Activated naive CD8-positive, alpha-beta T cell treated with anti-CD3 and anti-CD28 coated beads, Interleukin-2, amount 50 U/mL, for 24 hours (primary cell): ENCODE measurements at regions not wholly inside any gene's neighbourhood (a gene's known extent, or its start where the extent isn't known, plus 50 kb on each side); places are given as distances from the start of the nearest gene placed in this dataset.
"Not testable (repeated sequence)": the region's sequence is repeated elsewhere in the genome, so short reads cannot be mapped to it uniquely, and the experiment has no call there.

Experiments
- ATAC-seq: fragments of 150-1000 bp; cut with Tn5 transposase; one replicate; pipeline ENCODE4 v1.10.0; 2021
- DNase-seq: peaks from one replicate; pipeline ENCODE4 v3.0.0; 2021
- H3K27ac Mint-ChIP-seq: one replicate; pipeline ENCODE4 v1.8.0; 2021; ENCODE audit warnings: mild to moderate bottlenecking, mixed read lengths
- H3K27me3 Mint-ChIP-seq: one replicate; pipeline ENCODE4 v1.8.0; 2021; ENCODE audit warnings: mixed read lengths
- H3K36me3 Mint-ChIP-seq: one replicate; pipeline ENCODE4 v1.8.0; 2021; ENCODE audit warnings: low read depth, mixed read lengths
- H3K4me1 Mint-ChIP-seq: one replicate; pipeline ENCODE4 v1.8.0; 2021; ENCODE audit warnings: mixed read lengths
- H3K4me3 Mint-ChIP-seq: one replicate; pipeline ENCODE4 v1.8.0; 2021; ENCODE audit warnings: mild to moderate bottlenecking, moderate library complexity, mixed read lengths
- H3K9me3 Mint-ChIP-seq: one replicate; pipeline ENCODE4 v1.8.0; 2021; ENCODE audit warnings: mixed read lengths

- Mint-ChIP-seq H3K36me3 (no peaks in the 10 kb centered on the region), H3K27me3 (peaks cover 6% of the 10 kb centered on the region), H3K27ac (no peak overlapping the region), H3K4me3 (no peak overlapping the region), H3K4me1 (no peaks in the 10 kb centered on the region), H3K9me3 (no peaks in the 10 kb centered on the region)
- no peak for ATAC-seq
- DNase-seq = no peak
Observed at GRCh38 chr4:112005027-112005426, 140.2 kb upstream of the FAM241A start.

- Mint-ChIP-seq H3K4me1 (no peaks in the 10 kb centered on the region), H3K4me3 (no peak overlapping the region), H3K27me3 (peaks cover 5% of the 10 kb centered on the region), H3K36me3 (no peaks in the 10 kb centered on the region), H3K27ac (no peak overlapping the region), H3K9me3 (no peaks in the 10 kb centered on the region)
- DNase-seq (no peak), ATAC-seq (no peak)
Observed at GRCh38 chr4:112007391-112007790, 137.9 kb upstream of the FAM241A start.

- Mint-ChIP-seq H3K9me3 (no peaks in the 10 kb centered on the region), H3K27ac (no peak overlapping the region), H3K27me3 (peaks cover 6% of the 10 kb centered on the region), H3K4me3 (no peak overlapping the region), H3K36me3 (no peaks in the 10 kb centered on the region), H3K4me1 (no peaks in the 10 kb centered on the region)
- no peak for DNase-seq
- ATAC-seq = no peak
Observed at GRCh38 chr4:112015960-112016359, 129.3 kb upstream of the FAM241A start.

- peaks cover 16% of the 10 kb centered on the region for H3K27me3 Mint-ChIP-seq
- H3K4me1 Mint-ChIP-seq = no peaks in the 10 kb centered on the region
- no peaks in the 10 kb centered on the region for H3K36me3 Mint-ChIP-seq
- H3K9me3 Mint-ChIP-seq = no peaks in the 10 kb centered on the region
- H3K27ac Mint-ChIP-seq = no peak overlapping the region
- DNase-seq = no peak
- no peak overlapping the region for H3K4me3 Mint-ChIP-seq
- no peak for ATAC-seq
Observed at GRCh38 chr4:112023402-112023950, 121.8 kb upstream of the FAM241A start.

- Mint-ChIP-seq H3K4me1 (no peaks in the 10 kb centered on the region), H3K27ac (no peak overlapping the region), H3K36me3 (no peaks in the 10 kb centered on the region), H3K4me3 (no peak overlapping the region), H3K27me3 (peaks cover 16% of the 10 kb centered on the region), H3K9me3 (no peaks in the 10 kb centered on the region)
- ATAC-seq (no peak), DNase-seq (no peak)
Observed at GRCh38 chr4:112026058-112026457, 119.2 kb upstream of the FAM241A start.

GRCh38 chr4:112029771-112030171, 115.5 kb upstream of the FAM241A start:
- Mint-ChIP-seq H3K9me3 (no peaks in the 10 kb centered on the region), H3K4me1 (no peaks in the 10 kb centered on the region), H3K36me3 (no peaks in the 10 kb centered on the region), H3K27me3 (peaks cover 23% of the 10 kb centered on the region), H3K4me3 (no peak overlapping the region), H3K27ac (no peak overlapping the region)
- no peak for ATAC-seq
- no peak for DNase-seq

GRCh38 chr4:112031712-112032328, 113.4 kb upstream of the FAM241A start:
- DNase-seq = no peak
- Mint-ChIP-seq H3K27me3 (peaks cover 18% of the 10 kb centered on the region), H3K4me3 (no peak overlapping the region)

GRCh38 chr4:112036886-112037285, 108.4 kb upstream of the FAM241A start:
- ATAC-seq (no peak), DNase-seq (no peak)
- no peak overlapping the region for H3K4me3 Mint-ChIP-seq
- no peak overlapping the region for H3K27ac Mint-ChIP-seq
- no peaks in the 10 kb centered on the region for H3K9me3 Mint-ChIP-seq
- peaks cover 18% of the 10 kb centered on the region for H3K27me3 Mint-ChIP-seq
- H3K4me1 Mint-ChIP-seq = no peaks in the 10 kb centered on the region
- H3K36me3 Mint-ChIP-seq = no peaks in the 10 kb centered on the region

More at GRCh38 chr4:112031712-112032328, 113.4 kb upstream of the FAM241A start:
- no peaks in the 10 kb centered on the region for H3K9me3 Mint-ChIP-seq
- ATAC-seq = no peak
- no peaks in the 10 kb centered on the region for H3K4me1 Mint-ChIP-seq
- no peak overlapping the region for H3K27ac Mint-ChIP-seq
- no peaks in the 10 kb centered on the region for H3K36me3 Mint-ChIP-seq

GRCh38 chr4:112038861-112039260, 106.4 kb upstream of the FAM241A start:
- Mint-ChIP-seq H3K4me3 (no peak overlapping the region), H3K9me3 (no peaks in the 10 kb centered on the region), H3K4me1 (no peaks in the 10 kb centered on the region), H3K27me3 (peaks cover 15% of the 10 kb centered on the region), H3K36me3 (no peaks in the 10 kb centered on the region), H3K27ac (no peak overlapping the region)
- no peak for ATAC-seq
- DNase-seq = no peak

- H3K27me3 Mint-ChIP-seq, ATAC-seq, H3K4me1 Mint-ChIP-seq, H3K27ac Mint-ChIP-seq, H3K4me3 Mint-ChIP-seq, DNase-seq, H3K9me3 Mint-ChIP-seq, H3K36me3 Mint-ChIP-seq: not testable (repeated sequence)
Observed at GRCh38 chr4:112049119-112049518, 96.1 kb upstream of the FAM241A start.

GRCh38 chr4:112053825-112054350, 91.4 kb upstream of the FAM241A start:
- DNase-seq = no peak
- H3K9me3 Mint-ChIP-seq = no peaks in the 10 kb centered on the region
- H3K4me1 Mint-ChIP-seq = no peaks in the 10 kb centered on the region
- H3K27me3 Mint-ChIP-seq = peaks cover 10% of the 10 kb centered on the region
- no peak overlapping the region for H3K4me3 Mint-ChIP-seq
- no peak overlapping the region for H3K27ac Mint-ChIP-seq
- ATAC-seq = no peak
- H3K36me3 Mint-ChIP-seq = no peaks in the 10 kb centered on the region

- Mint-ChIP-seq H3K27me3 (peaks cover 6% of the 10 kb centered on the region), H3K4me1 (no peaks in the 10 kb centered on the region), H3K36me3 (no peaks in the 10 kb centered on the region), H3K4me3 (no peak overlapping the region), H3K9me3 (no peaks in the 10 kb centered on the region), H3K27ac (no peak overlapping the region)
- DNase-seq = no peak
- no peak for ATAC-seq
Observed at GRCh38 chr4:112055100-112055499, 90.2 kb upstream of the FAM241A start.

- no peak for ATAC-seq
Observed at GRCh38 chr4:112057470-112057869, 87.8 kb upstream of the FAM241A start.

GRCh38 chr4:112058433-112058832, 86.8 kb upstream of the FAM241A start:
- H3K27ac Mint-ChIP-seq = no peak overlapping the region
- no peaks in the 10 kb centered on the region for H3K36me3 Mint-ChIP-seq
- no peak overlapping the region for H3K4me3 Mint-ChIP-seq
- H3K4me1 Mint-ChIP-seq = no peaks in the 10 kb centered on the region
- peaks cover 6% of the 10 kb centered on the region for H3K27me3 Mint-ChIP-seq
- no peaks in the 10 kb centered on the region for H3K9me3 Mint-ChIP-seq
- ATAC-seq (no peak), DNase-seq (no peak)

More at GRCh38 chr4:112057470-112057869, 87.8 kb upstream of the FAM241A start:
- DNase-seq = no peak
- Mint-ChIP-seq H3K4me3 (no peak overlapping the region), H3K27ac (no peak overlapping the region), H3K36me3 (no peaks in the 10 kb centered on the region), H3K4me1 (no peaks in the 10 kb centered on the region), H3K27me3 (peaks cover 6% of the 10 kb centered on the region), H3K9me3 (no peaks in the 10 kb centered on the region)

- Mint-ChIP-seq H3K36me3 (no peaks in the 10 kb centered on the region), H3K27ac (no peak overlapping the region), H3K9me3 (no peaks in the 10 kb centered on the region), H3K4me1 (no peaks in the 10 kb centered on the region), H3K27me3 (peaks cover 6% of the 10 kb centered on the region), H3K4me3 (no peak overlapping the region)
- ATAC-seq (no peak), DNase-seq (no peak)
Observed at GRCh38 chr4:112060212-112060611, 85.0 kb upstream of the FAM241A start.
